Keratinocyte (primary cell): ENCODE measurements at regions not wholly inside any gene's neighbourhood (a gene's known extent, or its start where the extent isn't known, plus 50 kb on each side); places are given as distances from the start of the nearest gene placed in this dataset.

Source experiments
- DNase-seq: peaks from one replicate; pipeline ENCODE4 v3.0.0-alpha.2; 2011; ENCODE audit warnings: low read depth, missing footprints, low spot score
- FAIRE-seq: peaks from 2 replicates; lab custom pipeline; 2011; peaks lifted over from hg19 to GRCh38; lab: Jason Lieb, UNC
- H2AFZ ChIP-seq: 2 replicates; pipeline ENCODE4 v1.6.0; 2012; ENCODE audit warnings: low read length, control low read depth, inconsistent platforms; ENCODE audit not compliant: control insufficient read depth
- H3K27ac ChIP-seq: 2 replicates; pipeline ENCODE4 v1.5.1; 2011; ENCODE audit warnings: low read length; ENCODE audit not compliant: control insufficient read depth, insufficient read depth
- H3K27me3 ChIP-seq: 3 replicates; pipeline ENCODE4 v1.6.0; 2011; ENCODE audit warnings: low read length; ENCODE audit not compliant: control insufficient read depth, insufficient read depth; ENCODE audit errors: extremely low read depth
- H3K36me3 ChIP-seq, 2 experiments: 2 replicates in 1 of 2; 3 replicates in 1 of 2; pipeline ENCODE4 v1.5.1; 2011; ENCODE audit warnings: low read length in 2 of 2, mild to moderate bottlenecking in 1 of 2; ENCODE audit not compliant: control insufficient read depth in 2 of 2, insufficient read depth in 2 of 2; ENCODE audit errors: extremely low read depth in 1 of 2
- H3K4me1 ChIP-seq: 3 replicates; pipeline ENCODE4 v1.5.1; 2011; ENCODE audit warnings: low read length; ENCODE audit not compliant: control insufficient read depth, insufficient read depth; ENCODE audit errors: extremely low read depth
- H3K4me2 ChIP-seq: 3 replicates; pipeline ENCODE4 v1.6.0; 2011; ENCODE audit warnings: low read depth, low read length; ENCODE audit not compliant: control insufficient read depth, insufficient read depth; ENCODE audit errors: extremely low read depth
- H3K4me3 ChIP-seq, 3 experiments: fragments of 200-600 bp in 1 of 3; sonication (generic) in 1 of 3; 2 replicates in 2 of 3; 3 replicates in 1 of 3; pipeline ENCODE4 v1.5.1; 2011 to 2016; ENCODE audit warnings: low read length in 3 of 3, mild to moderate bottlenecking in 3 of 3, control low read depth in 2 of 3, inconsistent platforms in 1 of 3, low read depth in 1 of 3, mixed read lengths in 1 of 3, mixed run types in 1 of 3, moderate library complexity in 1 of 3; ENCODE audit not compliant: control insufficient read depth in 2 of 3, insufficient read depth in 2 of 3; ENCODE audit errors: extremely low read depth in 1 of 3
- H3K79me2 ChIP-seq: 2 replicates; pipeline ENCODE4 v1.6.0; 2012; ENCODE audit warnings: low read length; ENCODE audit not compliant: control insufficient read depth, insufficient read depth
- H3K9ac ChIP-seq: 3 replicates; pipeline ENCODE4 v1.6.0; 2011; ENCODE audit warnings: low read length; ENCODE audit not compliant: control insufficient read depth, insufficient read depth; ENCODE audit errors: extremely low read depth
- H3K9me1 ChIP-seq: 3 replicates; pipeline ENCODE4 v1.6.0; 2011; ENCODE audit warnings: low read length; ENCODE audit not compliant: control insufficient read depth, insufficient read depth; ENCODE audit errors: extremely low read depth
- H3K9me3 ChIP-seq: 2 replicates; pipeline ENCODE4 v1.5.1; 2012; ENCODE audit warnings: low read depth, low read length; ENCODE audit not compliant: control insufficient read depth
- H4K20me1 ChIP-seq: 3 replicates; pipeline ENCODE4 v1.6.0; 2011; ENCODE audit warnings: low read length; ENCODE audit not compliant: control insufficient read depth, insufficient read depth; ENCODE audit errors: extremely low read depth
- EZH2 ChIP-seq: IDR thresholded peaks from one replicate; pipeline ENCODE4 v1.6.1; 2012; ENCODE audit warnings: inconsistent platforms, mild to moderate bottlenecking, low read length, moderate library complexity
- dilution Hi-C: fragments of 300-500 bp; cut with MboI; formaldehyde crosslinking; loops from one replicate; pipeline ENCODE4 v1.7.0; 2020; ENCODE audit warnings: low sequenced_read_pairs; ENCODE audit not compliant: extremely low pct_ligation_motif_present
- TF ChIP-seq, protein P1 (sequence below), 3 experiments: IDR thresholded peaks in 1 of 3; conservative IDR thresholded peaks in 1 of 3; optimal IDR thresholded peaks in 1 of 3; 2 replicates in 2 of 3; 3 replicates in 1 of 3; pipeline versions ENCODE3 to v1.5.1; 2011; ENCODE audit warnings: low read length in 3 of 3, mild to moderate bottlenecking in 3 of 3, moderate library complexity in 2 of 3, control low read depth in 1 of 3, inconsistent platforms in 1 of 3; ENCODE audit not compliant: insufficient read depth in 2 of 3; ENCODE audit errors: extremely low read depth in 1 of 3

DNA sequence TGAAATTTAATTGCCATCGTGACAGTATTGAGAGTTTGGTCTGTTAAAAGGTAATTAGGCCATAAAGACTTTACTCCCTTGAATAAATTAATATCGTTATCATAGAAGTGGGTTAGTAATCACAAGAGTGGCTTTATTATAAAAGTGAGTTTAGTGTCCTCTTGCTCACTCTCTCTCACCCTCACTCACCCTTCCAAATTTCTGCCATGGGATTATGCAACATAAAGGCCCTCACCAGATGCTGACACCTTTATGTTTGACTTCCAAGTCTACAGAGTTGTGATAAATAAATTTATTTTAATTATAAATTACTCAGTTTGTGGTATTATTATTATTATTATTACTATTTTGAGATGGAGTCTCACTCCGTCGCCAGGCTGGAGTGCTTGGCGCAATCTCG, 1070.8 kb downstream of the PCDH18 start:
- DNase-seq, result no peak
- no peak overlapping the region for H3K9ac ChIP-seq

DNA sequence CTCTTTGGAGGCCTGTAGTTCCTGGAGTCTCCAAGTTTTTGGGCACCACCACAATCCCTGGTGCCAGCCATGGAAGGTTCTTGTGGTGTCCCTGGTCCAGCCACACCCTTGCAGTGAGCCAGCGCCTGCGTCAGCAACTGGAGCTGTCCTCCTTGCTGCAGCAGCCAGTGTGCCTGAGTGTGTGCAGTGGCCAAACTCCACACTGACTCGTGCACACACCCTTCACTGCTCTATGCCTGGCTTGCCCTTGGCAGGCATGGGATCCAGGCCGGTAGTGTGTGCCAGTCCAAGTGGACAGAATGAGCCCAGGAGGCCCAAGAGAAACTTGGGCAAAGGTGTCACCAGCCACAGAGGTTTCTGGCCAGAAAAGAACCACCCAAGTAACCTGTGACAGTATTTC, 1074.0 kb downstream of the PCDH18 start:
- DNase-seq (no peak), FAIRE-seq (no peak)
- Histone ChIP-seq H3K79me2 (no peaks in the 10 kb centered on the region), H3K9me1 (no peaks in the 10 kb centered on the region), H3K27ac (no peak overlapping the region), H3K4me3 (no peak overlapping the region), H3K4me2 (no peak overlapping the region), H3K4me1 (no peaks in the 10 kb centered on the region), H4K20me1 (no peaks in the 10 kb centered on the region), H3K9ac (no peak overlapping the region), H3K27me3 (no peaks in the 10 kb centered on the region), H3K9me3 (no peaks in the 10 kb centered on the region), H3K36me3 (no peaks in the 10 kb centered on the region), H2AFZ (no peak overlapping the region)
- dilution Hi-C loops, result no loop called here
- TF ChIP-seq EZH2, result no peak
- TF ChIP-seq, protein P1, sequence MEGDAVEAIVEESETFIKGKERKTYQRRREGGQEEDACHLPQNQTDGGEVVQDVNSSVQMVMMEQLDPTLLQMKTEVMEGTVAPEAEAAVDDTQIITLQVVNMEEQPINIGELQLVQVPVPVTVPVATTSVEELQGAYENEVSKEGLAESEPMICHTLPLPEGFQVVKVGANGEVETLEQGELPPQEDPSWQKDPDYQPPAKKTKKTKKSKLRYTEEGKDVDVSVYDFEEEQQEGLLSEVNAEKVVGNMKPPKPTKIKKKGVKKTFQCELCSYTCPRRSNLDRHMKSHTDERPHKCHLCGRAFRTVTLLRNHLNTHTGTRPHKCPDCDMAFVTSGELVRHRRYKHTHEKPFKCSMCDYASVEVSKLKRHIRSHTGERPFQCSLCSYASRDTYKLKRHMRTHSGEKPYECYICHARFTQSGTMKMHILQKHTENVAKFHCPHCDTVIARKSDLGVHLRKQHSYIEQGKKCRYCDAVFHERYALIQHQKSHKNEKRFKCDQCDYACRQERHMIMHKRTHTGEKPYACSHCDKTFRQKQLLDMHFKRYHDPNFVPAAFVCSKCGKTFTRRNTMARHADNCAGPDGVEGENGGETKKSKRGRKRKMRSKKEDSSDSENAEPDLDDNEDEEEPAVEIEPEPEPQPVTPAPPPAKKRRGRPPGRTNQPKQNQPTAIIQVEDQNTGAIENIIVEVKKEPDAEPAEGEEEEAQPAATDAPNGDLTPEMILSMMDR (optimal IDR thresholded peaks at IDR 0.05 in 1 of 3, IDR thresholded peaks at IDR 0.05 in 1 of 3, conservative IDR thresholded peaks at IDR 0.05 in 1 of 3; ENCODE audit: extremely low read depth in 1 of 3, insufficient read depth in 2 of 3, low read length in 3 of 3), result no peak

More for the DNA sequence above, 1070.8 kb downstream of the PCDH18 start:
- H3K4me3 ChIP-seq, result no peak overlapping the region
- no peaks in the 10 kb centered on the region for H4K20me1 ChIP-seq
- FAIRE-seq, result no peak
- no peak overlapping the region for H3K4me2 ChIP-seq
- H2AFZ ChIP-seq, result no peak overlapping the region
- TF ChIP-seq EZH2, result no peak
- TF ChIP-seq, protein P1 (optimal IDR thresholded peaks at IDR 0.05 in 1 of 3, IDR thresholded peaks at IDR 0.05 in 1 of 3, conservative IDR thresholded peaks at IDR 0.05 in 1 of 3; ENCODE audit: extremely low read depth in 1 of 3, insufficient read depth in 2 of 3, low read length in 3 of 3), result no peak
- no peak overlapping the region for H3K27ac ChIP-seq
- dilution Hi-C loops, result no loop called here
- H3K4me1 ChIP-seq, result no peaks in the 10 kb centered on the region
- no peaks in the 10 kb centered on the region for H3K27me3 ChIP-seq
- no peaks in the 10 kb centered on the region for H3K79me2 ChIP-seq
- no peaks in the 10 kb centered on the region for H3K9me3 ChIP-seq
- no peaks in the 10 kb centered on the region for H3K9me1 ChIP-seq
- H3K36me3 ChIP-seq, result no peaks in the 10 kb centered on the region
